ENCODE measurements at regions not wholly inside any gene's neighbourhood (a gene's known extent, or its start where the extent isn't known, plus 50 kb on each side); places are given as distances from the start of the nearest gene placed in this dataset.

DNA sequence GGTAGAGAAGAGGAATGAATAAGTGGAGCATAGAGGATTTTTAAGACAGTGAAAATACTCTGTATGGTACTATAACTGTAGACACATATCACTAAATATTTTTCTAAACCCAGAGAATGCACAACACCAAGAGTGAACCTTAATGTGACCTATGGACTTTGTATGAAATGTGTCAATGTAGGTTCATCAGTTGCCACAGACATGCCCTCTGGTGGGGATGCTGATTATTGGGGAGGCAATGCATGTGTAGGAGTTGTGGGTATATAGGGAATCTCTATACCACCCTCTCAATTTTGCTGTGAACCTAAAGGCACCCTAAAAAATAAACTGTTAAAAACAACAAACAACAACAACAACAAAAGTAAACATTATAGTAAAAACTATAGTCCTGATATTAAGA, 293.7 kb downstream of the RNF144B start:
- no peak for TF ChIP-seq ZNF274 (IDR thresholded peaks at IDR 0.05; ENCODE audit: low read depth, low read length)
- no peak for TF ChIP-seq SUZ12 (IDR thresholded peaks at IDR 0.05; ENCODE audit: extremely low read depth, insufficient read depth, insufficient read length)

All from NT2/D1 (cell line).